ENCODE measurements at regions not wholly inside any gene's neighbourhood (a gene's known extent, or its start where the extent isn't known, plus 50 kb on each side); places are given as distances from the start of the nearest gene placed in this dataset.
"Not testable (repeated sequence)": the region's sequence is repeated elsewhere in the genome, so short reads cannot be mapped to it uniquely, and the experiment has no call there.

- Histone ChIP-seq H2BK20ac (ENCODE audit: low read depth, low read length, poor library complexity, severe bottlenecking) (no peak overlapping the region), H3K23ac (ENCODE audit: insufficient read length, low read depth, low read length) (no peak overlapping the region), H3K27ac (ENCODE audit: insufficient read length, low read depth, low read length) (no peak overlapping the region), H3K79me2 (ENCODE audit: insufficient read depth, low read length) (no peaks in the 10 kb centered on the region), H4K91ac (ENCODE audit: insufficient read length, low read depth, low read length) (no peak overlapping the region), H4K8ac (replicated peaks; ENCODE audit: insufficient read length, low read depth, low read length) (no peak overlapping the region), H2BK120ac (ENCODE audit: low read depth, low read length, poor library complexity, severe bottlenecking) (no peak overlapping the region), H2BK5ac (ENCODE audit: insufficient read length, low read length) (no peak overlapping the region), H3K9me3 (ENCODE audit: control insufficient read depth, low read depth, low read length) (peaks cover 18% of the 10 kb centered on the region), H4K20me1 (ENCODE audit: control insufficient read depth, insufficient read depth, insufficient read length) (no peaks in the 10 kb centered on the region), H3K27me3 (ENCODE audit: insufficient read depth, low read length) (no peaks in the 10 kb centered on the region), H3K79me1 (ENCODE audit: insufficient read depth, low read depth, low read length, poor library complexity, severe bottlenecking) (no peaks in the 10 kb centered on the region), H2BK12ac (ENCODE audit: insufficient read length, low read depth, low read length) (no peak overlapping the region), H3K23me2 (ENCODE audit: insufficient read length, low read depth, low read length, poor library complexity, severe bottlenecking) (no peaks in the 10 kb centered on the region), H3T11ph (ENCODE audit: low read length) (no peak overlapping the region), H3K4me2 (ENCODE audit: insufficient read depth, insufficient read length, low read length) (no peak overlapping the region), H4K5ac (ENCODE audit: insufficient read length, low read depth, low read length) (no peak overlapping the region), H2AFZ (ENCODE audit: low read length) (no peak overlapping the region), H3K18ac (ENCODE audit: insufficient read length, low read depth, low read length) (no peak overlapping the region), H2BK15ac (ENCODE audit: low read depth, low read length) (no peak overlapping the region), H3K9ac (ENCODE audit: extremely low read depth, insufficient read length, low read length) (no peak overlapping the region), H3K14ac (ENCODE audit: insufficient read depth, low read length) (no peak overlapping the region), H2AK5ac (ENCODE audit: insufficient read length, low read length) (no peak overlapping the region), H3K56ac (ENCODE audit: insufficient read length, low read depth, low read length) (no peak overlapping the region), H3K4me1 (ENCODE audit: insufficient read depth, low read length) (no peaks in the 10 kb centered on the region), H3K4ac (ENCODE audit: low read depth, low read length) (no peak overlapping the region)
- no peak for DNase-seq
- Mint-ChIP-seq H3K27ac (no peak overlapping the region), H3K36me3 (ENCODE audit: insufficient read depth in 1 of 3, low read depth in 3 of 3) (0 out of 7 replicates have a peak, but pooled peaks cover 0 to 2% (median 0%) of the 10 kb centered on the region in 3 experiments), H3K9me3 (peaks cover 61 to 64% of the 10 kb centered on the region in 2 experiments), H3K4me1 (no peaks in the 10 kb centered on the region), H3K4me3 (no peak overlapping the region), H3K27me3 (ENCODE audit: low read depth) (no peaks in the 10 kb centered on the region; the same call in 1 of the 2 replicates)
- no CpG with 5 or more reads among the region's 1 CpG for WGBS (ENCODE audit: extremely low coverage, insufficient read length, low lambda C conversion rate)
- no peak for TF ChIP-seq CTCF (conservative IDR thresholded peaks at IDR 0.05)
These were observed 125.5 kb upstream of the ARMCX2 start for GRCh38 chrX:101785142-101785541.

GRCh38 chrX:101780421-101780820 is 120.8 kb upstream of the ARMCX2 start:
- H3K27ac Mint-ChIP-seq; H4K20me1 ChIP-seq (ENCODE audit: control insufficient read depth, insufficient read depth, insufficient read length); H2AK5ac ChIP-seq (ENCODE audit: insufficient read length, low read length); H2BK20ac ChIP-seq (ENCODE audit: low read depth, low read length, poor library complexity, severe bottlenecking); H3K27me3 Mint-ChIP-seq (ENCODE audit: low read depth); H3K14ac ChIP-seq (ENCODE audit: insufficient read depth, low read length); H3K18ac ChIP-seq (ENCODE audit: insufficient read length, low read depth, low read length); H3K36me3 Mint-ChIP-seq (ENCODE audit: insufficient read depth in 1 of 3, low read depth in 3 of 3); H3K4me1 Mint-ChIP-seq; H3T11ph ChIP-seq (ENCODE audit: low read length); H3K9ac ChIP-seq (ENCODE audit: extremely low read depth, insufficient read length, low read length); H3K23me2 ChIP-seq (ENCODE audit: insufficient read length, low read depth, low read length, poor library complexity, severe bottlenecking); H3K4me2 ChIP-seq (ENCODE audit: insufficient read depth, insufficient read length, low read length); H3K27ac ChIP-seq (ENCODE audit: insufficient read length, low read depth, low read length); H3K79me1 ChIP-seq (ENCODE audit: insufficient read depth, low read depth, low read length, poor library complexity, severe bottlenecking); H3K4me3 Mint-ChIP-seq; H2BK15ac ChIP-seq (ENCODE audit: low read depth, low read length); H3K79me2 ChIP-seq (ENCODE audit: insufficient read depth, low read length); DNase-seq; H3K4me1 ChIP-seq (ENCODE audit: insufficient read depth, low read length); H2BK120ac ChIP-seq (ENCODE audit: low read depth, low read length, poor library complexity, severe bottlenecking); H2AFZ ChIP-seq (ENCODE audit: low read length); H3K56ac ChIP-seq (ENCODE audit: insufficient read length, low read depth, low read length); H3K9me3 ChIP-seq (ENCODE audit: control insufficient read depth, low read depth, low read length); H4K91ac ChIP-seq (ENCODE audit: insufficient read length, low read depth, low read length); H2BK5ac ChIP-seq (ENCODE audit: insufficient read length, low read length); H3K23ac ChIP-seq (ENCODE audit: insufficient read length, low read depth, low read length); H4K8ac ChIP-seq (replicated peaks; ENCODE audit: insufficient read length, low read depth, low read length); H3K4ac ChIP-seq (ENCODE audit: low read depth, low read length); H4K5ac ChIP-seq (ENCODE audit: insufficient read length, low read depth, low read length); H2BK12ac ChIP-seq (ENCODE audit: insufficient read length, low read depth, low read length); H3K27me3 ChIP-seq (ENCODE audit: insufficient read depth, low read length): not testable (repeated sequence)
- H3K9me3 Mint-ChIP-seq: peaks cover 47% of the 10 kb centered on the region in 2 experiments
- no CpG with 5 or more reads among the region's 19 CpGs for WGBS (ENCODE audit: extremely low coverage, insufficient read length, low lambda C conversion rate)

Measured in H9 (cell line).